Ovary (tissue), 7 donors: ENCODE measurements at regions not wholly inside any gene's neighbourhood (a gene's known extent, or its start where the extent isn't known, plus 50 kb on each side); places are given as distances from the start of the nearest gene placed in this dataset.

Experiments
- DNase-seq, 5 donors: peaks; one replicate each; pipeline ENCODE4 v3.0.0-alpha.2; 2019 to 2020
- H3K27ac ChIP-seq, 2 donors: fragments of 200-600 bp; one replicate each; pipeline versions ENCODE4 v1.5.1 to v1.8.0; 2019 to 2022
- H3K27me3 ChIP-seq: fragments of 200-600 bp; one replicate; pipeline ENCODE4 v1.8.0; 2022
- H3K36me3 ChIP-seq: fragments of 200-600 bp; sonication (generic); one replicate; pipeline ENCODE4 v1.5.1; 2019
- H3K4me1 ChIP-seq: one replicate; pipeline ENCODE4 v1.8.1; 2013; ENCODE audit warnings: mild to moderate bottlenecking, moderate library complexity; ENCODE audit not compliant: insufficient read depth
- H3K4me3 ChIP-seq: fragments of 200-600 bp; sonication (generic); one replicate; pipeline ENCODE4 v1.5.1; 2017
- H3K9me3 ChIP-seq, 2 donors: fragments of 200-600 bp in 1 of 2; sonication (generic) in 1 of 2; one replicate each; pipeline versions ENCODE4 v1.5.1 to v1.8.1; 2013 to 2019; ENCODE audit warnings: mild to moderate bottlenecking in 1 of 2, moderate library complexity in 1 of 2
- CTCF ChIP-seq, 3 donors: fragments of 450-650 bp in 2 of 3; fragments of 200-600 bp in 1 of 3; IDR thresholded peaks; one replicate each; pipeline versions ENCODE4 v1.5.1 to v1.8.0; 2016 to 2022; ENCODE audit warnings: antibody characterized with exemption in 3 of 3, mild to moderate bottlenecking in 1 of 3
- EP300 ChIP-seq: sonication (generic); formaldehyde crosslinking; IDR thresholded peaks from one replicate; pipeline ENCODE4 v1.6.1; 2017; ENCODE audit warnings: antibody characterized with exemption
- POLR2A ChIP-seq: fragments of 450-650 bp; IDR thresholded peaks from one replicate; pipeline ENCODE4 v1.6.1; 2017; ENCODE audit warnings: antibody characterized with exemption, mild to moderate bottlenecking, moderate library complexity
- WGBS, 3 donors: extraction: QIAGEN DNeasy Blood & Tissue Kit in 1 of 3; methylation state at CpG; one replicate each; pipeline versions ENCODE4 v1.1.5 to v1.1.7; 2013 to 2017; 5-methylcytosine and 5-hydroxymethylcytosine counted together
- intact Hi-C, 4 donors: fragments of 100-400 bp; cut with DNase I; formaldehyde crosslinking; loops; one replicate each; pipeline versions ENCODE4 v1.11.0 to v1.15.1; 2022 to 2023
- donor health status: DM: no; HTN: no; CAD: no; lungs with moderate emphysema.
- donor health status: DM: no; HTN: no; CAD: no.
- donor health status: Bipolar disorder and iron deficiency.
- donor health status: DM: no; HTN: no; CAD: no.
- donor health status: DM: yes; HTN: yes; CAD: no.

GRCh38 chr12:94745562-94745961 is 95.2 kb upstream of the TMCC3 start:
- DNase-seq, result no peak
- Histone ChIP-seq H3K27ac (no peak overlapping the region), H3K4me1 (peaks cover 1% of the 10 kb centered on the region), H3K4me3 (no peak overlapping the region), H3K9me3 (no peaks in the 10 kb centered on the region), H3K36me3 (no peaks in the 10 kb centered on the region), H3K27me3 (no peaks in the 10 kb centered on the region)
- TF ChIP-seq CTCF (IDR thresholded peaks at IDR 0.05), result no peak
- TF ChIP-seq EP300, result no peak
- TF ChIP-seq POLR2A, result no peak
- 72 to 87% (median 84%) methylated on average over 4 of the region's 4 CpGs for WGBS, 3 donors
- intact Hi-C loops, result no loop called here

GRCh38 chr12:94743174-94743573 is 92.8 kb upstream of the TMCC3 start:
- TF ChIP-seq CTCF (IDR thresholded peaks at IDR 0.05), result no peak
- no peak for TF ChIP-seq POLR2A
- no peak for TF ChIP-seq EP300
- intact Hi-C loops, result no loop called here
- Histone ChIP-seq H3K27me3 (no peaks in the 10 kb centered on the region), H3K36me3 (no peaks in the 10 kb centered on the region), H3K4me3 (no peak overlapping the region), H3K4me1 (no peaks in the 10 kb centered on the region), H3K9me3 (no peaks in the 10 kb centered on the region), H3K27ac (no peak overlapping the region)
- WGBS, 3 donors, result 93 to 94% (median 94%) methylated on average over 3 of the region's 3 CpGs
- no peak for DNase-seq

- no peaks in the 10 kb centered on the region for H3K27me3 ChIP-seq
Observed at GRCh38 chr12:94740601-94741362, 90.4 kb upstream of the TMCC3 start.

GRCh38 chr12:94736820-94737219 is 86.5 kb upstream of the TMCC3 start:
- DNase-seq, result no peak
- intact Hi-C loops, result no loop called here
- WGBS, 3 donors, result 94% methylated on average over 5 of the region's 5 CpGs

More at GRCh38 chr12:94740601-94741362, 90.4 kb upstream of the TMCC3 start:
- no peaks in the 10 kb centered on the region for H3K4me1 ChIP-seq
- DNase-seq, result no peak
- WGBS, 3 donors, result 78 to 85% (median 78%) methylated on average over 5 of the region's 5 CpGs
- no peak overlapping the region for H3K27ac ChIP-seq
- no peak for TF ChIP-seq CTCF (IDR thresholded peaks at IDR 0.05)
- TF ChIP-seq EP300, result no peak
- TF ChIP-seq POLR2A, result no peak
- H3K4me3 ChIP-seq, result no peak overlapping the region
- H3K9me3 ChIP-seq, result no peaks in the 10 kb centered on the region
- no peaks in the 10 kb centered on the region for H3K36me3 ChIP-seq
- intact Hi-C loops, result no loop called here

More at GRCh38 chr12:94736820-94737219, 86.5 kb upstream of the TMCC3 start:
- H3K4me3 ChIP-seq, result no peak overlapping the region
- no peak for TF ChIP-seq POLR2A
- no peak for TF ChIP-seq EP300
- no peak for TF ChIP-seq CTCF (IDR thresholded peaks at IDR 0.05)
- H3K9me3 ChIP-seq, result no peaks in the 10 kb centered on the region
- H3K27ac ChIP-seq, result no peak overlapping the region
- no peaks in the 10 kb centered on the region for H3K27me3 ChIP-seq
- peaks cover 2% of the 10 kb centered on the region for H3K4me1 ChIP-seq
- H3K36me3 ChIP-seq, result no peaks in the 10 kb centered on the region
